ENCODE measurements at regions not wholly inside any gene's neighbourhood (a gene's known extent, or its start where the extent isn't known, plus 50 kb on each side); places are given as distances from the start of the nearest gene placed in this dataset.
"Not testable (repeated sequence)": the region's sequence is repeated elsewhere in the genome, so short reads cannot be mapped to it uniquely, and the experiment has no call there.

GRCh38 chr14:18879547-18879946, 87.7 kb upstream of the POTEM start:
- FAIRE-seq; CTCF ChIA-PET (ENCODE audit: low intra/inter-chr PET ratio): not testable (repeated sequence)

GRCh38 chr14:18880519-18880918, 86.7 kb upstream of the POTEM start:
- H3K9me1 ChIP-seq (ENCODE audit: control insufficient read depth, insufficient read depth, low read length); H3K4me2 ChIP-seq (ENCODE audit: insufficient read depth, low read length); H2AFZ ChIP-seq (ENCODE audit: low read depth, low read length); H3K9me3 ChIP-seq (replicated peaks; ENCODE audit: control insufficient read depth, insufficient read depth, low read depth, low read length); ATAC-seq; H3K4me1 ChIP-seq (replicated peaks in 1 of 2; ENCODE audit: control insufficient read depth in 2 of 2, insufficient read depth in 2 of 2, low read length in 2 of 2); intact Hi-C loops (cut with micrococcal nuclease); BruUV-seq (replicated peaks); H4K20me1 ChIP-seq (replicated peaks; ENCODE audit: control insufficient read depth, insufficient read depth, low read length); CTCF ChIA-PET (ENCODE audit: low intra/inter-chr PET ratio); H3K27me3 ChIP-seq (ENCODE audit: control insufficient read depth in 2 of 2, insufficient read depth in 2 of 2, low read length in 2 of 2); H3K9ac ChIP-seq (ENCODE audit: insufficient read depth in 1 of 2, low read depth in 2 of 2, low read length in 2 of 2); H3K27ac ChIP-seq (ENCODE audit: extremely low read depth, low read depth, low read length); H3K36me3 ChIP-seq (ENCODE audit: control insufficient read depth, insufficient read depth, low read length); in situ Hi-C loops (cut with MboI); DNase-seq (ENCODE audit: extremely low read depth in 1 of 4, low spot score in 3 of 4); H3K79me2 ChIP-seq (ENCODE audit: control insufficient read depth, insufficient read depth, low read length); POLR2A ChIA-PET; H3K4me3 ChIP-seq; FAIRE-seq: not testable (repeated sequence)
- WGBS (ENCODE audit: insufficient coverage, low coverage, missing lambda C conversion rate) = no CpG with 5 or more reads among the region's 27 CpGs

More at GRCh38 chr14:18879547-18879946, 87.7 kb upstream of the POTEM start:
- WGBS (ENCODE audit: insufficient coverage, low coverage, missing lambda C conversion rate) = no CpG with 5 or more reads among the region's 4 CpGs
- in situ Hi-C loops (cut with MboI); H3K9ac ChIP-seq (ENCODE audit: insufficient read depth in 1 of 2, low read depth in 2 of 2, low read length in 2 of 2); intact Hi-C loops (cut with micrococcal nuclease); H4K20me1 ChIP-seq (replicated peaks; ENCODE audit: control insufficient read depth, insufficient read depth, low read length); H3K27me3 ChIP-seq (ENCODE audit: control insufficient read depth in 2 of 2, insufficient read depth in 2 of 2, low read length in 2 of 2); H3K9me3 ChIP-seq (replicated peaks; ENCODE audit: control insufficient read depth, insufficient read depth, low read depth, low read length); H2AFZ ChIP-seq (ENCODE audit: low read depth, low read length); H3K36me3 ChIP-seq (ENCODE audit: control insufficient read depth, insufficient read depth, low read length); H3K4me1 ChIP-seq (replicated peaks in 1 of 2; ENCODE audit: control insufficient read depth in 2 of 2, insufficient read depth in 2 of 2, low read length in 2 of 2); DNase-seq (ENCODE audit: extremely low read depth in 1 of 4, low spot score in 3 of 4); H3K9me1 ChIP-seq (ENCODE audit: control insufficient read depth, insufficient read depth, low read length); H3K4me3 ChIP-seq; ATAC-seq; H3K79me2 ChIP-seq (ENCODE audit: control insufficient read depth, insufficient read depth, low read length); H3K4me2 ChIP-seq (ENCODE audit: insufficient read depth, low read length); BruUV-seq (replicated peaks); H3K27ac ChIP-seq (ENCODE audit: extremely low read depth, low read depth, low read length); POLR2A ChIA-PET: not testable (repeated sequence)

GRCh38 chr14:18881149-18881859, 85.9 kb upstream of the POTEM start:
- H4K20me1 ChIP-seq (replicated peaks; ENCODE audit: control insufficient read depth, insufficient read depth, low read length); H3K9me3 ChIP-seq (replicated peaks; ENCODE audit: control insufficient read depth, insufficient read depth, low read depth, low read length); H3K27me3 ChIP-seq (ENCODE audit: control insufficient read depth in 2 of 2, insufficient read depth in 2 of 2, low read length in 2 of 2); H3K4me2 ChIP-seq (ENCODE audit: insufficient read depth, low read length); POLR2A ChIA-PET; H3K79me2 ChIP-seq (ENCODE audit: control insufficient read depth, insufficient read depth, low read length); H3K36me3 ChIP-seq (ENCODE audit: control insufficient read depth, insufficient read depth, low read length); H2AFZ ChIP-seq (ENCODE audit: low read depth, low read length); FAIRE-seq; H3K9me1 ChIP-seq (ENCODE audit: control insufficient read depth, insufficient read depth, low read length); CTCF ChIA-PET (ENCODE audit: low intra/inter-chr PET ratio); H3K4me3 ChIP-seq; H3K9ac ChIP-seq (ENCODE audit: insufficient read depth in 1 of 2, low read depth in 2 of 2, low read length in 2 of 2); intact Hi-C loops (cut with micrococcal nuclease); BruUV-seq (replicated peaks); in situ Hi-C loops (cut with MboI); H3K27ac ChIP-seq (ENCODE audit: extremely low read depth, low read depth, low read length); DNase-seq (ENCODE audit: extremely low read depth in 1 of 4, low spot score in 3 of 4); H3K4me1 ChIP-seq (replicated peaks in 1 of 2; ENCODE audit: control insufficient read depth in 2 of 2, insufficient read depth in 2 of 2, low read length in 2 of 2): not testable (repeated sequence)
- WGBS (ENCODE audit: insufficient coverage, low coverage, missing lambda C conversion rate) = no CpG with 5 or more reads among the region's 13 CpGs
- ATAC-seq = peak; percentile 47; the same call in 2 of the 3 replicates

DNA sequence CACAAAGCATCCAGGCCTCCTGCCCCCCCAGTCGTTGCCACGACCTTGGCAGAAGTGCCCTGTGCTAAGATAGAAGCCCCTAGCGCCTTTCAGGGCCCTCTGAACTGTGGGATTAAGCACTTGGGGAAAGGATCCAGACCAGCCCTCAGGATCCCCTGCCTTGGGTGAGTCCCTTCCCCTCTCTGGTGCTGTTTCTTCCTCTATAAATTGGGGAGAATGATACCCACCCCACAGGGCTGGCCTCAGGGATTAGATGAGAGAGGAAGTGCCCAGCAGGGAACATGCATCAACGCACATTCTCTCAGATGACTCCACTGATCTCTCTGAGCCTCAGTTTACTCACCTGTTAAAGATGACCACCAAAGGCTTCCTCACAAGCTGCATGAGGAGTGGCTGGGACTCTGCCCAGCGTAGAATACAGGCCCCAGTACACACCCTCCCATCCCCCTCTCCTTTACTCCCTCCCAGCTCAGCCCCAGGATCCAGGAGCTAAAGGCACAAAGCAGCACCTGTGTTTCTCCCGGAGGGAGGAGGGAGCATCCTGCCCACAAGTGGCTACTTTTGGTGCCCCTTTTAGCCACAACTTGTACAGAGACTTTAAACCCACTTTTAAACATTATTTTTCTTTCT, 85.3 kb upstream of the POTEM start:
- CTCF ChIA-PET (ENCODE audit: low intra/inter-chr PET ratio); in situ Hi-C loops (cut with MboI); H3K4me3 ChIP-seq; H3K4me2 ChIP-seq (ENCODE audit: insufficient read depth, low read length); H3K9ac ChIP-seq (ENCODE audit: insufficient read depth in 1 of 2, low read depth in 2 of 2, low read length in 2 of 2); DNase-seq (ENCODE audit: extremely low read depth in 1 of 4, low spot score in 3 of 4); BruUV-seq (replicated peaks); FAIRE-seq; POLR2A ChIA-PET; intact Hi-C loops (cut with micrococcal nuclease); H3K27me3 ChIP-seq (ENCODE audit: control insufficient read depth in 2 of 2, insufficient read depth in 2 of 2, low read length in 2 of 2); H2AFZ ChIP-seq (ENCODE audit: low read depth, low read length); H3K79me2 ChIP-seq (ENCODE audit: control insufficient read depth, insufficient read depth, low read length); H3K36me3 ChIP-seq (ENCODE audit: control insufficient read depth, insufficient read depth, low read length); H3K9me3 ChIP-seq (replicated peaks; ENCODE audit: control insufficient read depth, insufficient read depth, low read depth, low read length); H3K4me1 ChIP-seq (replicated peaks in 1 of 2; ENCODE audit: control insufficient read depth in 2 of 2, insufficient read depth in 2 of 2, low read length in 2 of 2); H4K20me1 ChIP-seq (replicated peaks; ENCODE audit: control insufficient read depth, insufficient read depth, low read length); H3K9me1 ChIP-seq (ENCODE audit: control insufficient read depth, insufficient read depth, low read length); H3K27ac ChIP-seq (ENCODE audit: extremely low read depth, low read depth, low read length): not testable (repeated sequence)
- no CpG with 5 or more reads among the region's 6 CpGs for WGBS (ENCODE audit: insufficient coverage, low coverage, missing lambda C conversion rate)
- peak; percentile 43; the same call in 1 of the 3 replicates for ATAC-seq
